NCI-H146 (cell line): ENCODE measurements at regions not wholly inside any gene's neighbourhood (a gene's known extent, or its start where the extent isn't known, plus 50 kb on each side); places are given as distances from the start of the nearest gene placed in this dataset.
A peak's percentile ranks its signal among the peaks of the same experiment; 100 is the strongest.
"Not testable (repeated sequence)": the region's sequence is repeated elsewhere in the genome, so short reads cannot be mapped to it uniquely, and the experiment has no call there.

Experiments
- DNase-seq: peaks from one replicate; lab custom pipeline; 2025; lab: John Stamatoyannopoulos, UW

DNA sequence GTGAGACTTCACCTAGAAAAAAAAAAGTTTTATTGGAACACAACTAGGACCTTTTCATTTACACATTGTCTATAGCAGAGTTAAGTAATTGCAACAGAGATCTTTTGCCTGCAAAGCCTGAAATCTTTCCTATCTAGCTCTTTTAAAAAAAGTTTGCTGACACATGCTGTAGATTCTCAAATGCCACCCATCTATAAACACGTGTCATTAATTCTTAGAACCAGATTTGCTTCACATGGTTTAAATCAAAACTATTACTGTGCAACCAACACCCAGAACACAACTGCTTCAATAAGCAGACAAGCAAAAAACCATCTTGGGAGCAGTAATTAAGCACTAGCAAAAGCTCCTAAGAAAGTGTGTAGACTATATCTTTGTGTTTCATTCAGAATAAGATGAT lies 55.0 kb downstream of the OXSM start:
- no peak for DNase-seq

DNA sequence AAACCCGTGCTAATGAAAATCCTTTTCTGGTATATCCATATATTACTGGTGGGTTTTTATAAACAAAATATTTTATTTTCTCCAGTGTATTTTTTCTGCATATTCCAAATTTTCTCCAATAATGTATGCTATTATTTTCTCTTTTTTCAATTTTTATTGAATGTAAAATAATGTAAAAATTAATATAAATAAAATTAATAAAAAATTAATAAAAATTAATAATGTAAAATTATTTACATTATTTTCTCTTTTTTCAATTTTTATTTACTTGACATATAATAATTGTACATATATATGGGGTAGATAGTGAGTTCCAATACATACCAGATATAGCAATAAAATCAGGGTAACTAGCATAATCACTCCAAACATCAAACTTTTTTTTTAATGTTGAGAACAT lies 56.4 kb downstream of the OXSM start:
- no peak for DNase-seq

DNA sequence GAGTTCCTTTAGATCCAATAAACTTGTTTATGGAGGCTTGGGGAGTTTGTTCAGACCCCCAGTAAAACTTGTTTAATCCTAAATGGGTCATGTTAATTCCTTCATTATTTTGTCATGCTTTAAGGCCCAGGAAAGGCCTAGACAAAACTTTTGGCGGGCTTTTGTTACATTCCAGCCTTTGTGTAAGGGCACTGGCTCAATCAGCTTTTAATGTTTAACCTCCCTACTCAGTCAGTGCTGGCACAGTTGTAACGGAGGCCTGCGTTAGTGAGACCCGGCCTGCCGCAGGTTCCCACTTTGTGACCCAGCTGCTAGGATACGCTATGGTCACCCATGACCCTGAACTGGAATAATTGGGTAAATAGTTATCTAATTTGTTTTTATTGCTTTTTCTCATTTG lies 59.2 kb downstream of the OXSM start:
- DNase-seq: no peak

DNA sequence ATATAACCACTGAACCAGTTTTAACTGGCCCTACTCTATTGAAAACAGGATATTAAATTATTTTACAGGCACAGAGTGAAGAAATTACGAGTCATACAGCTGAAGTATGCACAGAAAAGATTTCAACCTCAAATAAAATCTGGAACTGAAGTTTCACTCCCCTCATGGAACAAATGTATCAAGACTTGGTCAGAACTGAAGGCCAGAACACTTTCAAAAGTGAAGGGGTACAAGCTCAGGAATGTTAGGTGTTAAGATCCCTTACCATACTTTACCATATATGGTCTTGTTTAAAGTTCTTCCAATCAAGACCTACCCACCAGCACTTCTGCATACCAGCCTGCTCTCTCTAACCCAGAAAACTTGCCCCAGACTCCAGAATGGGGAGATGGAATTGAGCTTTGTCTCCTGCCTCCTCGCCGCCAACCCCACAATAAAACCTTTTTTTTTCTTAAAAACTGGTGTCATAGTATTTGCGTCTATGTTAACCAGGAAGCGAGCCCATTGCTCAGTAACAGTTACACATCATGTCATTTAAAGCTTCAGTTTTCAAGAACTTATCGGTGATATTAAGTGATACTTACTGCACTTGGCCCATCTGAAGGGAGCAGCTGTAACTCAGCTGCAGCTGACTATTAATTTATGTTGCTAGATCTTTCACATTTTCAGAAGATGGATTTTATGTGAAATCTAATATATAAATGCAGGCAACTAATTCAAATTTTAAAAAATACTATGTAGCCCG lies 59.9 kb downstream of the OXSM start:
- DNase-seq: no peak

DNA sequence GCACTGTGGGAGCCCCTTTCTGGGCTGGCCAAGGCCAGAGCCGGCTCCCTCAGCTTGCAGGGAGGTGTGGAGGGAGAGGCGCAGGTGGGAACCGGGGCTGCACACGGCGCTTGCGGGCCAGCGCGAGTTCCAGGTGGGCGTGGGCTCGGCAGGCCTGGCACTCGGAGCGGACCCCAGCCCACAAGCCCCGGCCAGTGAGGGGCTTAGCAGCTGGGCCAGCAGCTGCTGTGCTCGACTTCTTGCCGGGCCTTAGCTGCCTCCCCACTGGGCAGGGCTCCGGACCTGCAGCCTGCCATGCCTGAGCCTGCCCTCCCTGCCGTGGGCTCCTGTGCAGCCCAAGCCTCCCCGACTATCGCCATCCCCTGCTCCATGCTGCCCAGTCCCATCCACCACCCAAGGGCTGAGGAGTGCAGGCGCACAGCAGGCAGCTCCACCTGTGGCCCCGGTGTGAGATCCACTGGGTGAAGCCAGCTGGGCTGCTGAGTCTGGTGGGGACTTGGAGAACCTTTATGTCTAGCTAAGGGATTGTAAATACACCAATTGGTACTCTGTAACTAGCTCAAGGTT lies 61.9 kb downstream of the OXSM start:
- DNase-seq: not testable (repeated sequence)

DNA sequence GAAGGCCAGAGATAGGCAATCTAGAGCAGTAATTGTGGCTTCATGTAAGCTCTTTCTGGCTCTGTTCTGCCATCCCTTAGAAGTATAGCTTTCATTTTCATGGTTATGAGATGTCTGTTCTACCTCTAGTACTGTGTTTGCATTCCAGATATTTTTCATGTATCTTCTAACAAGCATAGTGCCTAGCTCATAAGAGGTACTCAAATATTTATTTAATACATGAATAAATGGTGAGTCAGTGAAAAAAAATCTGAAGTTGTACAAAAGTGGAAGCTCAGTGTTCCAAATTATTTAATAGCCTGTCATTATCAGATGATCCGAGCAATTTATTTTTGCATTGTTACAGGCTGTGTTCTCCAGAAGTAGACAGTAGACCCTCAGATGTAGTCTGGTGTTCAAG lies 64.3 kb downstream of the OXSM start:
- no peak for DNase-seq

DNA sequence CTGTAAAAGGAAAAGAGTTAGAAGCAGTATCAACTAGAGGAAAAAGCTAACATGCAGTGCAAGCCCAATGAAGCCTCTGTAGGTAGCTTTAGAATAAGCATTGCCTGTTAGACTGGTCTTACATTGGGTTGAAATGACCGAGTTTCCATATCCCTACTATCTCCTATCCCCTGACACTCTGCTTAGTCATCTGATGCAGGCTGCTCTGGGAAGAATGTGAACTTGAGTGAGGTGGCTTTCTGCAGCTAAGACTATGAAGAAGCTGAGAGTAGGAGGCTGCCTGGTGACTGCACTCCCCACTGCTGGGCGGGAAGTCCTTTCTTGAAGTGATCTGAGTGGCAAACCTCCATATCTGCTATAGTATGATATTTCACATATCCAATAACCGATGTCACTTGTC lies 64.7 kb downstream of the OXSM start:
- DNase-seq: no peak

DNA sequence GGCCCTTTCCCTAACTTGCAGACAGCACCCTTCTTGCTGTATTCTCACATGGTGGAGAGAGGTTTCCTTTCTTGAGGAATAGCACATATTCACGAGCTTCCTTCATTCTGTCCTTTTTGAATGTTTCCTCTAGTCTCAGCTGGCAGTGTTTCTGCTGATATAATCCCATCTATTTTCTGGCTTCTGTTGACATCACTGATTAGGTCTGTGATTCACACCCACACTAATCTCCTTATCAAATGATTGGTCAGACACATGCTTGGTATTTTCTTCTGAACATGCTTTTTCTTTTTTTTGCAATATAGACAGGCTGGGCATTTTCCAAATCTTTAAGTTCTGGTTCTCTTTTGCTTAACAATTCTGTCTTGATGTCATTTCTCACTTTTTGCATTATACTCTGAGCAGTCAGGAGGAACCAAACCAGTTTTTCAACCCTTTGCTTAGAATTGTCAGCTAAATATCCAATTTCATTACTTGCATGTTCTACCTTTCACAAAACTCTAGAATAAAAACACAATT lies 65.4 kb downstream of the OXSM start:
- no peak for DNase-seq

DNA sequence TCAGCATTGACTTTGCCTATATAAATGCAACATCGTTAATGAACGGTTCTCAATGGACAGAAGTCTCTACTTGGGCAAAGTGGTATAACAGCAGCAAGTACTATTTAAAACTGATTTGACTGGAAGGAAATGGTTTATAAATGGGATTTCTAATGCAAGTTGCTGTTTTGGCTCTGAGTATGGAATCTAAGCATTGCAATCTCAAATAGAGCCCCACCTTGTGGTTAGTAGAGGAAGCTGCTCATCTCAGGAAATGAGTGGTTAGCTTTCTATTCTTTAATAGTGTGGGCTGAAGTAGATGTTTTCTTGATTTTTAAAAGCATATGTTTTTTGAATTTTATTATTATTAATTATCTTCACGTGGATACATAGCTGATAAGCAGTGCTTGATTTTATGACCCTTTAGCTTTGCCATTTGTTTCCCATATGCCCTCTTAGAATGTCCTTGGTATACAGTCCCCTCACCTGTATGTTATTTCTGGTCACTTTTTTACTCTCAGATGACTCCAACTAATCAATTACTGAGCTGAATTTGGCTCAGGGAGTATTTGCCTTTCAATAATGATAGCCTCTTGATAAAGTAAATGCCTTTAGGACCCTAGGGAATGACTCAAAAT lies 67.1 kb downstream of the OXSM start:
- DNase-seq: peak; percentile 25

DNA sequence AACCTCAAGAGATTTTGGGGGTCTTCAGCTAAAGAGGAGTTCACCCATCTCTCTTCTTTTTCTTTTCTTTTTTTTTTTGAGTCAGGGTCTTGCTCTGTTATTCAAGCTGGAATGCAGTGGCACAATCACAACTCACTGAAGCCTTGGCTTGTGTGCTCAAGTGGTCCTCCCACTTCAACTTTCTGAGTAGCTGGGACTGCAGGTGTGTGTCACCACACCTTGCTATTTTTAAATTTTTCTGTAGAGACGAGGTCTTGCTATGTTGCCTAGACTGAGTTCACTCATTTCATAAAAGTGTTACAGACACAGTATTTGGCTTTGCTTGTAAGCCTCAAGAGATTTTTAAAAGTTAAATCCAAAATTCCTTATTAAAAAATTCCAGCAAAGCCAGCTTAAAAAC lies 71.7 kb downstream of the OXSM start:
- no peak for DNase-seq

DNA sequence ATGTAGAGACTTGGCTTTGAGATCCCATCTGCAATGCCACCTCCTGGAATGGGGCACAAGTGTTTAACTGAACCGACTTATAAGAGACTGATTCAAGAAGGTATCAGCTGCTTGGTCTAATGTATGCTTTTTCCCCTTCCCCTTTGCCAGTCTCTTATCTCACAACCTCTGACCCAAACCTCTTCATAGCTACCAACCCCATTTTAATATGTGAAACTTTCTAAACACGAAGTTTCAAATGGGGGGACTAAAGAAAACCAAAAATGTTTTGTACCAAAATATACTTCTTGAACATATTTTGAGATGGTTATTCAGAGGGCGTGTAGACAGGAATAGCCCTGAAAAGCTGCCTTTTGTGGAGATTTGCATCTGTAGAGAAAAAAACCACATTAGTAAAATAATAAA lies 73.1 kb downstream of the OXSM start:
- no peak for DNase-seq

DNA sequence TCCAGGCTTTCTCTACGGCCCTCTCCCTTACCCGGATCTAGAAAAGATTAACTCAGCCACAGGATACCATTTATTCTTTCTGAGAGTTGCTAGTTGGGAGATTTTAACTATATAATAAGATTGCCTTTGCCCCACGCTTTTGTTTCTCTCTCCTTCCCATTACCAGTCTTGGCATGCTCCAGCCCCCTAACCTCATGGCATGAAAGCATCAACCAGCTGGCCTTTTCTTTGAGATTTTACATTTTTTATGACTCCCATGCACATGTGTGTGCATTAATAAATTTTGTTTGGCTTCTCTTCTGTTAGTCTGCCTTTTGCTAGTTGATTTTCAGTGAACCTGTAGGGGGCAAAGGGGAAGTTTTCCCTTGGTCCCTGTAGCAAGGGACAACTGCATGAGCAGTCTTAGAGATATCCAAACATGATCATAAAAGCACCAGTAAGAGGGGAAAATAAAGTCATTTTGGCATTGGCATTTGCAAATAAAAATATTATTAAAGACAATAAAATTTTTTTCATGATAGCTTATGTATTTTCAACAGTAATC lies 73.6 kb downstream of the OXSM start:
- no peak for DNase-seq

DNA sequence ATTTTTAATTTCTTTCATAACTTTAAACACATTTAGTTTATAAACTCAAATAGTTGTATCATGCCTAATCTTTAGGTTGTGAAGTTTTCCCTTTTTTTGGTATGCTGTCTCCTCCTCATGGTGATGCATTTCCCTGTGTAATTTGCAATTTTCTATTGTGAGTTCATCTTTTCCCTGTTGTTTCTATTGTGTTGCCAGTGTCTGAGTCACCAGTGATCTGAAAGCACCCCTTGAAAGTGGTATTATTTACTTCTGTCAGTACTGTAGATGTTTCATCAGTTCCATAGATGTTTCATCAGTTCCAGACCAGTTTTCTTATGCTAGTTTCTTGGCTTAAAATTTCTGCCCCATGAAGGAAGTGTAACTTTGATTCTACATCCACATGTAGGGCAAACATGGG lies 80.6 kb downstream of the OXSM start:
- no peak for DNase-seq

DNA sequence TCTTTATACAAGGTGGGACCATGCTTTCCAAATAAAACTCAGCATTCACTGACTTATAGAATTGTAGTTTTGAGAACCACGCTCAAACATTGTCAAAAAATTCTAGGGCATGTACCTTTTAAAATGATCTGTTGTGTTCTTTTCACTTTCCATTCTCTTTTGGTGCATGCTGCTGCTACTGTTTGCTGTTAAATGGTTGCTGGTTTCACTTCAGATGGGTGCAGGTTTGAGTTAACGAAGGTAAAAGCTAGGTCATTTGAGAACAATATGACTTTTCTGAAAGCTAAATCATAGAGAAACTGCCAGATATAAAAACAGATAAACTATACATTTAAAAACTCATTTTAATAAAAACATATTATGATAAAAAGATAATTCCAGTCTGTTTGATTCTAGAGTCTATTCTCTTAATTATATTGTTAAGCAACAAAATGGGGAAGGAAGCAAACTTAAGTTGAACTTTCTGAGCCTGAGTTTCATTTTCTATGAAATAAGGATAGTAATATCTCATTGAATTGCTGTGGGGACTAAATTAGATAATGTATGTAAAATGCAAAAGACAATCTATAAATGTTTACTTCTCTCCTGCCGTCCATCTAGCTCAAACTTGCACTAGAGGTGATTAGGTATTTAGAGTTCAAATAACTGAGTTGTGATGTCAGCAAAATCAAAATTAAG lies 82.4 kb downstream of the OXSM start:
- no peak for DNase-seq

DNA sequence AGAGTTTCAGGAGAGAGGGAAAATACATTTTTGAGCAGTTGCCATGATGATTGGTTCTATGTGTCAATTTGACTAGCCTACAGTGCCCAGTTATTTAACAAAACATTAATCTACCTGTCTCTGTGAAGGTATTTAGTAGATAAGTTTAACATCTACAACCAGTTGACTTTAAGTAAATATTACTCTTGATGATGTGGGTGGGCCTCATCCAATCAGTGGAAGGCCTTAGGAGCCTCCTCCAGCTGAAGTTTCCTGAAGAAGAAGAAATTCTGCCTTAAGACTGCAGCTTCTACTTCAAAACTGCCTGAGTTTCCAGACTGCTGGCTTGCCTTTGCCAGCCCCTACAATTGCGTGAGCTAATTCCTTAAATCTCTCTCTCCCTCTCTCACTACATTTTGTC lies 93.6 kb downstream of the OXSM start:
- DNase-seq: no peak

DNA sequence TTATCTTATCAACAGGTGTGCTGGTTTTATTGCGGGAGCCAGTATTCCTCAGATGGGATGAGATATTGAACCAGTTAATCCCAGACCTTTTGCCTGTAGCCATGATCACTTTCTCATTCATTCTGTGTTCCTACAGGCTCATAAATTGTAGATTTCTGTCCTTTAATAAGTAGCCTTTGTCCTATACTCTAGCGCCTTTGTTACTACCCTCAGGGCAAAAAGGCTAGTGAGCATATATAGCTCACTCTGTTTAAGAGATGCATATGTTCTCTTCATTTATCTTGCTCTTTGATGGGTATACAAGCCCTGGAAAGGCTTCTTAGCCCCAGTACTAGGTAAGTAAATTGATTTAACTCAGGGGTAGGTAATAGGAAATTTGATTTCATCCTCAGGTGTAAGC lies 95.1 kb downstream of the OXSM start:
- no peak for DNase-seq

DNA sequence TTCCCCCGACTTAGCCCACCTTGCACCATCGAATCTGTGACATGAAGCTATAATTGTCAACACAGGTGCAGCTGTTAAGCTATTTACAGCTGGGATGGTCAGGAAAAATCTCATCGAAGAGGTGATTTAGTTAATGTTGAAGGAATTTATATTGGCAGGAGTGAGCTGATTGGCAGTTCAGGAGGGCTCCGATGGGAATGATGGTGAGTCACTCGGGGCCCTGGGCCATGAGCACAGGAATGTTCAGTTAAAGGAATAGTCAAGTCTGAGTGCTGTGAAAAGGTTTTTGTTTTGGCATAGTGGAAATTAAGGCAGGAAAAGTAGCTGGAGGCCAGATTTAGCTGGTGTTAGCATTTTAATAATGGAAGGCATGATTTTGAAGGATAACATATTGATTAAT lies 95.7 kb downstream of the OXSM start:
- DNase-seq: no peak

DNA sequence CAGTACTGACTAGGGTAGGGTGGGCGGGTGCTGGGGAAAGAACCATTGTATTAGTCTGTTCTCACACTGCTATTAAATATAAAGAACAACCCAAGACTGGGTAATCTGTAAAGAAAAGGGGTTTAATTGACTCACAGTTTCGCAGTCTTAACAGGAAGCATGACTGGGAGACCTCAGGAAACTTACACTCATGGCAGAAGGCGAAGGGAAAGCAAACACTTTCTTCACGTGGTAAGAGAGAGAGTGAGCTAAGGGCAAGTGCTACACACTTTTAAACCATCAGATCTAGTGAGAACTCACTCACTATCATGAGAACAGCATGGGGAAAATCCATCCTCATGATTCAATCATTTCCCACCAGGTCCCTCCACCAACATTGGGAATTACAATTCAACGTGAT lies 98.0 kb downstream of the OXSM start:
- no peak for DNase-seq

DNA sequence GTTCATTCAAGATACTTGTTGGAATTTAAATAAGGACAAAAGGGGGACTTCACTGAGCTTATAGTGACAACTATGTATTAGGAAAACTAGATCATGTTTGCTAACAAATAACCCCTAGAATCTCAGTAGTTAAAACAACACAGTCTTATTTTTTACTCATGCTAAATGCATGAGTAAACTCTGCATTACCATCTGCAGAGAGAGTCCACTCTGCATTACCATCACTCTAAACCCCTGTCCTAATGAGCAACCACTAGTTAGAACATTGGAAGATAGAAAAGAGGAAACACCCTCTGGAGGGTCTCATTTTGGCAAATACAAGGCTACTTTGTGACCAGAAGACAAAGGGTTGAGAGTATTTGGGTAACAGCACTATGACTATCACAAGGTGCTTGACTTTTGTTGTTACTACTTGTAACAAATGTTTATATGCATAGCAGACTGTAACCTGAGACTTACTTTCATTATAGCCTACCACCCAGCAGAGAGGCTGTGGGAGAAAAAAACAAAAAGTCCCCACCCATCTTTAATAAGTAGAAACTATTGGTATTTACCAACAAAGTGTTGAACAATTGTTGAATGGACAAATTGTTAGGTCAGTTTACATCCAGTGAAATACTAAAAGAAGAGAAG lies 99.1 kb downstream of the OXSM start:
- DNase-seq: no peak

DNA sequence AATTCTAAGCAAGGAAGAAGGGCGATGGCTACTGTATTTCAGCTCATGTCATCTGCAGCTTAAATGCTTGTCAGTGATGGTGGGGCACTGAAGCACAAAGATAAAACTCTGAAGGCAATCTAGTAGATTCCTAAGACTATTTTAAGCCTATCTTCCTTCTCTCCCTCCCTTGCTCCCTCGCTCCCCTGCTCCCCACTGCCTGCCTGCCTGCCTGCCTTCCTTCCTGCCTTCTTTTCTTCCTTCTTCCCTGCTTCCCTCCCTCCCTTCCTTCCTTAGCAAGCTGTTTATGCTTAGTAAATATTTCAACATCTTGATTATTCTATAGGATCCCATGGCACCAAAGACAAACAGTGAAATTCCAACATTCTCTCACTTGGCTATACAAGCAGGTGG lies 99.6 kb downstream of the OXSM start:
- DNase-seq: no peak

DNA sequence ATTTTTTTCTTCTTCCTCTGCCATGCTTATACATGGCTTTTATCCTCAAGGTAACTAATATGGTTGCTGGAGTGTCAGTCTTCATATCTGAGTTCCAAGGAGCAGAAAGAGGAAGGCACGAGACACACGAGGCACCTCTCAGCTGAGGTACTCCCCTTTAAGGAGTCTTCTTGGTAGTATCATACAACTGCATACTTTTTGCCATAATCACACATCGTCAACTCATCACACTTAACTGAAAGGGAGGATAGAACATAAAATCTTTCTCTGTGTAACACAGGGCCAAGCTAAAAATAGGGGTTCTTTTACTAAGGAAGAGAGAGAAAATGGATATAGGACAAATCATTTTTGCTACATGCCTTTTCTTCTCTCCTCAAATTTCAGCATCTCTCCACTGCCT lies 104.2 kb downstream of the OXSM start:
- no peak for DNase-seq

DNA sequence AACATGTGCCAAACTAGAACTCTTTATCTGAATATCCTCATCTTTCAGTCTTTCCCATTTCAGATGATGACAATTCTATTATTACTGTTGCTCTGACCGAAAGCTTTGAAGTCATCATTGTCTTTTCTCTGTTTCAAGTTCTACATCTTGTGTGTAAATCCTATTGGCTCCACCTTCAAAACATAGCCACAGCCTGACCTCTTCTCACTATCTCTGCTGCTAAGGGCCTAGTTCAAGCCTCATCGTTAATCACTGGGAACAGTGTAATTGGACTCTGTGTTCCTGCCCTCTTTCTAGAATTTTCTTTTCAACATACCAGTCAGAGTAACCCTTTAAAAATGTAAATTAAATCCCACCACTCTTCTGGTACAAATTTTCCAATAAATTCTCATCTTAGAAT lies 105.1 kb downstream of the OXSM start:
- no peak for DNase-seq
